HG02884 (cell line): ENCODE measurements at regions not wholly inside any gene's neighbourhood (a gene's known extent, or its start where the extent isn't known, plus 50 kb on each side); places are given as distances from the start of the nearest gene placed in this dataset.

Source experiments
- ATAC-seq: cut with Tn5 transposase; IDR thresholded peaks from one replicate; pipeline ENCODE4 v1.9.1; 2021; ENCODE audit warnings: mild to moderate bottlenecking, moderate library complexity; ENCODE audit not compliant: unreplicated experiment

DNA sequence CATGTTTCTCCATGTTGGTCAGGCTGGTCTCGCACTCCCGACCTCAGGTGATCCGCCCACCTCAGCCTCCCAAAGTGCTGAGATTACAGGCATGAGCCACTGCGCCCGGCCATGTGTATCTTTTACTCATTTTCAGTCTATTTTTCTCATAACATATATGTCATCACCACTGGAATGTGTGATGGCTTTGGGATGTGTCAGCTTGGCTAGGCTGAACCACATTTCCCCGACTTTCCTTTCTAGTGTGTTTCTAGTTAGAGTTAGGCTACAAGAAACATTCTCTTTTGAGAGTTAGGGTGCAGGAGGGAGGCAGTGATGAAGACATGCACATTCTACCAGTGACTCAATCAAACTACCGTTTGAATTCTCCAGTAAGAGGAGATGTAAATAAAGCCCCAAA, 444.9 kb upstream of the THBS1 start:
- ATAC-seq: no peak

DNA sequence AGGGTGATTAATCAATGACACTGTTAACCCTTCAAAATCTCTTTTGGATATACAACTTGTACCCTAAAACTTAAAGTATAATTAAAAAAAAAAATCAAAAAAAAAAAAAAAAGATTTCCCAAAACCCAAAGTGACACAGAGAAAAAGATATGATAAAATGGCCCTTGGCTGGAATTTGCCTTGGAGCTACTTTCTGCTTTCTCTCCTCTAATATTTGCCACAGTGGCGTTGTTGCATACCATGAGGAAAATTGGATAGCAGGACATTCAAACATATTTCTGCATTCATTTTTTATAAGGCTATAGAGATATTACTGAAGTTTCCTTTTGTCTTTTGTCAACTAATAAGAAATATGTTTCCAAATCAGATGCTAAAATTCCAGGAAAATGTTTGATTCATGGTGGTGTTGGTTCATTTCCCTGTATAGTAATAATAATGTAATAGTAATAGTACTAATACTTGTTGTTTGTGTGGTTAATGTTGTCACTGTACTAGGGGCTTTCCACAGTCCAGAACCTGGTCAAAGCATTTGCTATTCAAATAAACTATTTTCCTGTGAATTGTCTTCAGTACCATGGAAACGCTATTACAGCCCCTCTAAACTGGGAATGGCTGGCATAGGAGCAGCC, 441.3 kb upstream of the THBS1 start:
- no peak for ATAC-seq

DNA sequence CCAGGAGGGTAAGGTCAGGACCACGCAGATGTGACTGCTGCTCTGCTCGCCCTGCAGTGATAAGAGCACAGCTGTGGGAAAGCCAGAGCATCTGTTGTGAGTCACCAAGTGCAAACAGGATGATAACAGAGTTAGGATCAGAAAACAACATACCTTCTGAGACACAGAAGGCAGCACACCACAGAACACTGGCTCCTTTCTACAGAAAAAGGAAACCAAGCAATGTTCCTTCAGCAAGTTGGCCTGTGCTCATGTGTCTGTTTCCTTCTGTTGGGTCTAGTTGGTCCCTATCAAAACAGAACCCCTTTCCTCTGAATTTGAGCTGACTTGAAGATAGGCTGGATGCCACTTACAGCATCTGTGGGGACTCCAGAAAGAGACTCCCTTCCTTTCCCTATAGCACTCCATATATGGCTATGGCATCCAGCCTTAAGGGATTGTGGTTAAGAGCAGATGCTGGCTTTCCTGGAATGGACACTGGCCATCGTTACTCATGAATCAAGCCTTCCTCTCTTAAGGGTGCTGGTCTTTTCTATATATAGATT, 440.7 kb upstream of the THBS1 start:
- no peak for ATAC-seq

DNA sequence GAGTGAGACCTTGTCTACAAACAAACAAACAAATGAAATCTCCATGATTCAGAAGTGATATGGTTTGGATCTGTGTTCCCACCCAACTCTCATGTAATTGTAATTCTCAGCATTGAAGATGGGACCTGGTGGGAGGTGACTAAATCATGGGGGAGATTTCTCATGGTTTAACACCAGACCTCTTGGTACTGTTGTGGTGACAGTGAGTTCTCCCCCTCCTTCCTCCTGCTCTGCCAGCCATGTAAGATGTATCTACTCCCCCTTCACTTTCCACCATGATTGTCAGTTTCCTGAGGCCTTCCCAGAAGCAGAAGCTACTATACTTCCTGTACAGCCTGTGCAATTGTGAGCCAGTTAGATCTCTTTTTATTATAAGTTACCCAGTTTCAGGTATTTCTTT, 438.4 kb upstream of the THBS1 start:
- no peak for ATAC-seq

DNA sequence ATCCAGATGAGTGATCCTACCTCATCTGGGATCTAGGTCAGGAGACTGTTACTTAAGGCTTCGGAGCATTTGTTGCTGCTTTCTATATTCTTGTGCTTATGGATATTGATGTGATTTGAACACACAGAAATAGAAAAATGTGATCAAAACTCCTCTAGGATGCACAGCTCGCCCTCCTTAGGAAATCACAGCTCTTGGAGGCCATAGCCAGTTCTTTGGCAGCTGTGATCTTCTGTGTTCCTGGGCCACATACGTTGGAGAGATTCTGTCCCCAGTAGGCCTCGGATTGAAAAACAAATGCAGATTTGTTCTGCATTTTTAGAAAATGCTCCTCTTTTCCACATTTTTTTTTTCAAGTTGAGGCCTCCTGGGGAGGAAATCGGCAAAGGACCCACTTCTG, 437.4 kb upstream of the THBS1 start:
- no peak for ATAC-seq

DNA sequence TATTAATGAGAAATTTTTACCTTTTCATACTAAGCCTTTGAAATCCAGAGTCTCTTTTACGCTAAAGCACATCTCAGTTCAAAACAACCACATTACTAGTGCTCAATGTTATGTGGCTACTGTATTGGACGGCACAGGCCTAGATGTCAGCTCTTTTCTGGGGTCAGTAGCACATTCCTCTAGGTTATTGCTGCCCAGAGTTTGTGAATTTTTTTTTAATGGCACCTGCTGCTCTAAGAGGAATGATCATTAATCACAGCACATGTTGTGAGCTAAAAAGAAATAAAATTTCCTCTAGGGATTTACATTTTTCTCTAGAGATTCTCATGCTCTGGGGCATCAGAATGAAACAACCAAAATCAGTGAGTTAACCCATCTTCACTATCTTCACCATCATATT, 436.8 kb upstream of the THBS1 start:
- ATAC-seq: no peak

DNA sequence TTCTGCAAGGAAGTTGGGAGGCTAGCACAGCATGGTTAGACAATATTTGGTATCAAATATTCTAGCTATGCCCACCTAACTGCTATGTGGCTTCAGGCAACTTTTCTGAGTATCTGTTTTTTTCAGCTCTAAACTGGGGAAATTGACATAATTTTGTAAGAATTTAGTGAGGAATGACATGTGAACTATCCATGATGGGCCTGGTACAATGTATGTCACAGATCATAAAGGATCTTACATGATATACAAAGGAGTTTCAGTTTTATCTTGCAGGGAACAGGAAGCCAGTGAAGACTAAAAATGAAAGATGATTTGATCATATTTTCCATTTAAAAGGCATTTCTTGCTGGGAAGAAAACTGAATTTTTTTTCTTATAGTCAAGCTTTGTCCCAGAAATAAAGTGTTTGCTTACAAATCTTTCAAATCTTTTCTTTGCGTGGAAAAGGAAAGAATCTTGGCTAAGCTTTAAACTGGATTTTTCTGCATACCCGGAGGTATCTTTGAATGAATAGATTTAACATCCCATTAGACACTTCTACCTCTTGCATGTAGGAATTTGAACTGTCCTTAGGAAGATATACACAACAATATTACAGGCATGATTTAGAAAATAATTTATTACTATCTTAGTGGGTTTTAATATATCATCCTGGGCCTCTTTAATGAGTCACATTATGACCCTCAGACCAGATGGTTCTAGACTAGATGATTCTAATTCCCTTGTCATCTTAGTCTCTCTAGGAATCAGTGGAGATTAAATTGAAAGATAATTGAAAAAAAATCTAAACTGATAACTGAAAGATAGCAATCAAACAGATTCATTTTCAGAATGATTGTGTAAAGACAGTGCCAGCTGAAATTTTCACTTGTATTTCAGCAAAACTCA, 436.0 kb upstream of the THBS1 start:
- ATAC-seq: no peak

DNA sequence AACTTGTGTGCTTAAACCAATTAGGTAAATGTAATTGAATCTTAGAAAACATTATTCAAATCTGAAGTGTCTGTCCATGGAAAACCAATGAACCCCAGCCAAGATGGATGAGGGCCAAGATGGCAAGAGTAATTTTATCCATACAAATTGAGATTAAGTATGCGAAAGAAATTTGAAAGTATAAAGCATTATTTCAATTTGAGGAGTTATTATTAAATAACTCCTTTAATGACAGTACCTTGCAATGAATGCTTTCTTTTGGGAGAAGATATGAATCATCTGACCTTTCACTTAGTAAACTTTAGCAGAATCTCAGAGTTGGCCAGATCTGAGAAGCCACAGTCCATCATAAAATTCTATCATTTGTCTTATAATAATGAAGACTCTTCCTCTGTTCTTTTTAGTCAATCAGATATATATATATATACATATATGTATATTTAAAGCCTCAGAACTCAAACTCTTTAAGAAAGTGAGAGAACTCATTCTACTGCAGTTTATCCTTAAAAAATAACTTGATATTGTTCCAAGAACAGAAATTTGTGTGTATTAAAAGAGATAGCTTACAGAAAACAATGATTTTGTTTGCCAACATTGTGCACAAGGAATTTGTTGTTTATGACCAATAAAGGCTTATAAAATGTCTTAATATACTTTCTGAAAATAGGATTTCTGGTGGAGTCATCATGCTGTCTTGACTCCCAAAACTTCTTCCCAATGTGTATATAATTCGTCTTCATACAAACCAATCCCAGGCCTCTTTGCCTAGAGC, 434.8 kb upstream of the THBS1 start:
- ATAC-seq: no peak

DNA sequence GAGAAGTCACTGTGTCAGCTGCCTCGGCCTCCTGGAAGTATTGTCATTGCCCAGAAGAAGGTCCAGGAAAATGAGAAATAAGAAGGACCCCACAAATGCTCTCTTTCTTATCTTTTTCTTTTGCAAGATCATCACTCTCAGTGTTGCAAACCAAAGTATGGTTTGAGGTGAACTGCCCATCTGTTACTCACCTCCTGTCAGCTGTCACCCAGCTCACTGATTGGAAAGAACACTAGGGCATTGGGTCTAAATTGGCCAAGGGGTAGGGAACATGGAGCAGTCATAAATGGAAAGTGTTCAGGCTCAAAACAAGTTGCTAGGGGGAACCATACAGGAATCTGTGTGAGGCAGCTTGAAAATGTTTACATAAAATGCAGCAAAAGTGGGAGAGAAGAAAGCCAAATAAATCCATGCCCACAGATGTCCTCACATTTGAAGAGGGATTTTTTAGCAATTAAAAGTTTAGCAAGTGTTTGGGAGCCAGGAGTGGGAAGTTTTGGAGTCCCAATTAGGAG, 431.2 kb upstream of the THBS1 start:
- no peak for ATAC-seq

DNA sequence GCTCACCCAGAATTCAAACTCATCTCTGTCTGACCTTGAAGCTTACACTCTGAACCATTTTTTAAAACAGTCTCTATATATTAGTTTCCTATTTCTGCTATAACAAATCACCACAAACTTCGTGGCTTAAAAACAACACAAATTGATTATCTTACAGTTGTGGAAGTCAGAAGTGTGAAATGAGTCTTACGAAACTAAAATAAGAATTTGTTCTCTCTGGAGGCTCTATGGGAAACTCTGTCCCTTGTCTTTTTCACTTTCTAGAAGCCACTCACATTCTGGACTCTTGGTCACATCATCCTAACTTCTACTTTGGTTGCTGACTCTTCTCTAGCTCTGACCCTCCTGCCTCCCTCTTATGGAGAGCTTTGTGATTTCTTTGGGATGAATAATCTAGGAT, 429.3 kb upstream of the THBS1 start:
- no peak for ATAC-seq

DNA sequence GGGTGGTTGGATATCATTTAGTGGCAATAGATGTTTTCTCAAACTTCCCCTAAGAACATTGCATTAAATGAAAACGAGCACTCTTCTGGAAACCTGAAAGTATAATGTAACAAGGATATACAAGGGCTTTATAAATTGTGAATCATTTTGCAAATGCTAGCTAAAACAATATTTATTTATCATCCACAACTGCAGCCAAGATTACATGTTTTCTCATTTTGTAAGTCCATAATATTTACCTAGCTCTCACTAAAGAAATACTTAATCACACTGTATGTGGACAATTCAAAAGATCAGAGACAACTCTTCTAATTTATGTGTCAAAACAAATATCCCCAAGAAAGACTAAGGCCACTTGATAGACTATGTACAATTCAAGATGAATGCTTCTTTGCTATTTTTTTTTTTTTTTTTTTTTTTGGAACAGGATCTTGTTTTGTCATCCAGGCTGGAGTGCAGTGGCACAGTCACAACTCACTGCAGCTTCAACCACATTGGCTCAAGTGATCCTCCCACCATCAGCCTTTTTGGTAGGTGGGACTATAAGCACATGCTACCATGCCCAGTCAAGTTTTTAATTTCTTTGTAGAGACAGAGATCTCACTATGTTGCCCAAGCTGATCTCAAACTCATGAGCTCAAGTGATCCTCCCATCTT, 427.7 kb upstream of the THBS1 start:
- no peak for ATAC-seq

DNA sequence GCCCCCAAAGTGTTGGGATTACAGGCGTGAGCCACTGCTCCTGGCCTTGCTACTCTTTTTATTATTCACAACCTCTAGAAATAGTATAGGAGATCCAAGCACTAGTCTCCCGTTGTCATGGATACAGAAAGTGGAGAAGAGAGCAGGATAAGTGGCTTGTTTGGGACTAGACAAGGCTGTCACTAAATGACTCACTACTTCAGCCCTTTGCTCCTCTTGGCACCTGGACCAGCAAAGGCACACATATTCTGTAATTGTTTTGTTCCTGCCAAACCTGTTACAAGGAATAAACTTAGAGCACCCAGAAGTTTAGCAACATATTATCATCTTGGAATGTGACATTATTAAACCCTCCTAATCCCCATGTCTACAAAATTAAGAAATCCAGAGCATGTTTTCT, 427.2 kb upstream of the THBS1 start:
- ATAC-seq: no peak

DNA sequence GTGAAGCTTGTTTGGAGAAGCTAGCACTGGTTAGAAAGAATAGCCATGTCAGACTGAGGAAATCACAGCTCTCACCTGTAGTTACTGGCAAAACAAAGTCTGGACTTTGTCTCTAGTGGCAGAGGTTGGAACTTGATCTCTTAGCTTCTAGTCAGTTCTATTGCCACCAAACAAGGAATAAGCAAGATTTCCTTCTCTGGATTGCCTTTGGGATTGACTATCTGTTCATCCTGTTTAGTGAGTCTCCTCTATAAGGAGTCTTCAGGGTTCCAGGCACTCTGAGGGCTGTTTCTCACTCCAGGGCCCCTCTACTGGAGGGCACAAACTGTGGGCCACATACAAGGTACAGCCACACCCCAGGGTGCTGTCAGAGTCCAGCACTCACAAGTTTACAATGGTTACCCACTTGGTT, 426.6 kb upstream of the THBS1 start:
- no peak for ATAC-seq

DNA sequence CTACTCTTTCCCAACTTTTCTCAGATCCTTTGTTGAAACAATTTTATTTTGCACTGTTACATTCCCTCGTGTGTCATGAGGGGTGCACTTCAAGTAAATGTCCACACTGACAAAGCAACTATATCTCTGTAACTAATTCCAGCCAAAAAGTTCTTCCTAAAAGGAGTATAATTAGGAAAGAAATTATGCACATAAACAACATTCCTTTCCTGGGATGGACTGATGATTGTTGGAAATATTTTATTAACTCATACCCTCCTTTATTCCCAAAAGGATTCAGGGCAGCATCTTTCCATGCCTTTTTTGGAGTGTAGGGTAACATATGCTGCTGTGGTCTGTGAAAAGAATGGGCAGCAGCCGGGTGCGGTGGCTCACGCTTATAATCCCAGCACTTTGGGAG, 426.1 kb upstream of the THBS1 start:
- no peak for ATAC-seq

DNA sequence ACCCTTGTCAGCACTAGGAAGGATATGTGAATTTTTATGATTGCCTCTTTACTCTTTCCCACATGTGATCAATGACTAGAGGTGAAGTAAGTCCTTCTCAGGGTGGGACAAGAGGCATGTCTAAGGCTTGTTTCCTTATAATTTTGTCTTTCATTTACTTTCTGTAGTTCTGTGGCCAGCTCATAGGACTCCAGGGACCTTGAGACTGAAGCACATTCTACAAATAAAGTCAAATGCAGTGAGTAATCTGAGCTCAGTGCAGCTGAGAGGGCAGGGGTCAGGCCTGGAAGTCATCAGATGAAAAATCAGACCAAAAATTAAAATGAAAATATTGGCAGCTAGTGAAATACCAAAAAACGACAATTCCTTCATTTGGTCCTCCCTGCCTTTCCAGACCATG, 424.7 kb upstream of the THBS1 start:
- no peak for ATAC-seq

DNA sequence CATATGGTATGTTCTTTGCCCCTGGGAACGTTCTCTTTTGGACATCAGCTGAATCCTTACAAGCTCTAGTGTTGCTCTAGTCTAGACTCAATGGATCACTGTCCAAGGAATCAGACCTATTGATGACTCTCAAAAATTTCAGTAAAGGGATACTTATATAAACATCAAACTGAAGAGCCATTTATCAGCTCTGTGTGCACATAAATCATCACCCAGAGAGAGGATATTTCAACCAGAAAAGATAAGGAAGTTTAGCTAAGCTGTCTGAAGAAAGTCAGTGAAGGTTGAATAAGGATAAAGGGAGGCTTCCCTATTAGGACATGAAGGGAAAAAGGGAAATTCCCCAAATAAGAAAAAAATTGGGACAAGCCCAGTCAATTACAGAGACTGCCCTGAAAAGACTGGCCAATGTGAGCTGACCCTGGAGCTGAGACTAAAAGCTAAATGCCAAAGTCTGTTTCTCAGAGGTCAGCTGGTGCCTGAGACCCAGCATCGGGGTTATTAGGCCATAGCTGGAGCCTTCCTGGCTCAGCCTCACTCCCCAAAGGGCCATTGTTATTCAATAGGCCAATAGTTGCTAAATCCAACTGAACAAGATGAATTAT, 424.1 kb upstream of the THBS1 start:
- ATAC-seq: no peak

DNA sequence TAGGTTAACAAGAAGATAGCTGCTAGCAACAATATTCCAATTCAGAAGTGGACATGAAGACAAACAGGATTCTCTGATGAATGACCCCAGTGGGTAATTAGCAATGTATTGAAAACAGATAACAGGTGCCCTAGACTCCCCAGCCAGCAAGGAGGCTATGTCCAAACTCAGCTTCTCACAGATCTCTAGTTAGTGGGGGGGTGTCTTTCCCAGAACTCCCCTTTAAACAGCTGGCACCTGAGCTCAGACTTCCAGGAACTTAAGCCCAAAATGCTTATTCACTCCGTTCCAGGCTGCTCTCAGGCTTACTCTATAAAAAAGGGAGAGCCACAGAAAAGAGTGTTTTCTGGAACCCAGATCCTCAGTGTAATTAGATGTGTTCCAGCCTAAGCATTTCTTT, 423.0 kb upstream of the THBS1 start:
- ATAC-seq: no peak

DNA sequence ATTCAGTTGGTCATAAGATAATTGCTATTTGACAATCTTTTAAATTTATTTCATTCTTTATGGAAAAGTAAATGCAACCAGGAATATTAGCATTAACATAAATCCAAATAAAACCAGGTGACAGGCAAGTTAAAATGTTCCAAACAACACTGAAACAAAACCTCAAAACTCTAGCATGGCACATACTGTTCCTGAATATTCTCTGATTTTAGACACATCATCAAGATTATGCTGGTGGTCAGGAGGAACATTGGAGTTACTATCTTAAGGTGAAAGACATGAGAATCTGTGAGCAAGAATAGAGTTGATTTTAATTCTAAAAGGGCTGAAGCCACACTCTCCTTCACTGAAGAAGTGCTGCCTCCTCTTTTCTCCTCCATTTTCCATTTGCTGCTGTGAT, 421.0 kb upstream of the THBS1 start:
- no peak for ATAC-seq

DNA sequence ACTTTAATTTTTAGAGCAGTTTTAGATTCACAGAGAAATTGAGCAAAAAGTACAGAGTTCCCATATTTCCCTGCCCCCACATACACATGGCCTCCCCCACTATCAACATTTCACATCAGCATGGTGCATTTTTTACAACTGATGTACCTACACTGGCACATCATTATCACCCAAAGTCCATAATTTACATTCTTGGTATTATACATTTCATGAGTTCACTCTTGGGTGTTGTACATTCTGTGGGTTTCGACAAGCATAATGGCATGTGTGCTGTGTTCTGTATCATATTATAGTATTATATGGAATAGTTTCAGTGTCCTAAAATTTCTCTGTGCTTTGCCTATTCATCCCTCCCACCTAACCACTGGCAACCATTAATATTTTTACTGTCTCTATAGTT, 419.8 kb upstream of the THBS1 start:
- ATAC-seq: no peak

DNA sequence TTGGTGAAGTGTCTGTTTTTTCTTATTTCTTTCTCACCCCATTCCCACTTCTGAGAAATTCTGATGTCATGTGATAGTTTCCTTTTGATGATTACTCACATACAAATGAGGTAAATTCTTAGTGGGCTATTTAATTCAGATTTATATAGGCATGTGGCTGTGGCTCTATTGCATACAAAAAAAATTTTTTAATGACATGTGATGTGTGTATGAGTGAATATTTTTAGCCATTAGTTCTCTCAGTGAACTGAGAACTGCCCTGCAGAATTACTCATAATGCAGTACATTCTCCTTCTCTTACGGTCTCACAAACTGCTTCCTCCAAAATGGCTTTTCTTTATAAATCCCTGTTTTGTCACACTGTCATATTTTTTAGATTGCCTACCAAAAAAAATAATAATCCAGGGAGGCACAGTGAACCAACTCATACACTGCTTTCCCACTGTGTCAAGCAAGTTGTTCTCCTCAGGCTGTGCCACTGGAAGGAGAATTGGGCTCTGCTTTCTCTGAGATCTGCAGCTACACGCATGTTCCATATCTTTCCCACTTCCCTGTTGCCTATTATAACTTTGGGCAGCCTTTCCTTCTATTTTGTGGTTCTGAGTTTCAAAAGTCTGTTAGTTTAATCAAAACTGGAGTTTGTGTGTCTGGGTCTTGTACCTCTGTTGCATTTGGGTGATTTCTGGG, 415.7 kb upstream of the THBS1 start:
- no peak for ATAC-seq
